Sigmoid colon (tissue), 3 donors: ENCODE measurements at regions not wholly inside any gene's neighbourhood (a gene's known extent, or its start where the extent isn't known, plus 50 kb on each side); places are given as distances from the start of the nearest gene placed in this dataset.

Source experiments
- POLR2A ChIP-seq, 2 donors: fragments of 450-650 bp; IDR thresholded peaks; one replicate each; pipeline ENCODE4 v1.6.1; 2016; ENCODE audit warnings: antibody characterized with exemption in 2 of 2, mild to moderate bottlenecking in 2 of 2, moderate library complexity in 2 of 2
- TF ChIP-seq, protein P1 (sequence below), 4 experiments: fragments of 450-650 bp in 3 of 4; fragments of 200-600 bp in 1 of 4; IDR thresholded peaks; one replicate each; pipeline ENCODE4 v1.5.1; 2016 to 2019; ENCODE audit warnings: antibody characterized with exemption in 4 of 4, mild to moderate bottlenecking in 3 of 4, moderate library complexity in 2 of 4

DNA sequence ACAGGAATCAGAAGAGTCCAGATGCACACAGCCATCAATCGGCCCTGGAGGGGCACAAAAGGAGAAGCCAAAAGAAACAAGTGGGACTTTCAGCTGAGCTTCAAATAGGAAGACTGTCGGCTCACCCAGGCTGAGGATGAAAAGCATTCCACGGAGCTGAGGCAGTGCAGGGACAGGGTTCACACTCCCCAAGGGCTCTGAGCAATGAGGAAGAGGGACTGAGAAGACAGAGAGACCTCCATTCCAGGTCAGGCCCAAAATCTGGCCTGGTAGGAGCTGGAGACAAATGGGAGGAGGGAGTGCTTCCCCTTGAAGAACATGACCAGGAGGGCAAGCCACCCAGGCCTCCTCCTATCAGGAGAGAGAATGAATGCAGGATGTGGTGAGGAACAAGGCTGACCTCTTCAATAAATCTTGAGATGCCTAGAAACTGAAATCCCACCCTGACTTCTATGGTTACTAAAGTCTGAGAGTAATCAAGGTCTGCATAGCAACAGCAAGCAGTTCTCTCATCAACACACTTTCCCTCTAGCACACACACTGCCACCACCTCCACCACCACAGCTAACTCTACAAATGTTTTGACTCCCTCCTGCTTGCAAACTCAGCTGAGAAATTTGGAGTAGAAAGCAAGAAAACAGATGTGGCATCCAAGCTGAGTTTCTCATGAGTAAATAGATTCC lies 434.4 kb downstream of the TNS1 start:
- TF ChIP-seq, protein P1, sequence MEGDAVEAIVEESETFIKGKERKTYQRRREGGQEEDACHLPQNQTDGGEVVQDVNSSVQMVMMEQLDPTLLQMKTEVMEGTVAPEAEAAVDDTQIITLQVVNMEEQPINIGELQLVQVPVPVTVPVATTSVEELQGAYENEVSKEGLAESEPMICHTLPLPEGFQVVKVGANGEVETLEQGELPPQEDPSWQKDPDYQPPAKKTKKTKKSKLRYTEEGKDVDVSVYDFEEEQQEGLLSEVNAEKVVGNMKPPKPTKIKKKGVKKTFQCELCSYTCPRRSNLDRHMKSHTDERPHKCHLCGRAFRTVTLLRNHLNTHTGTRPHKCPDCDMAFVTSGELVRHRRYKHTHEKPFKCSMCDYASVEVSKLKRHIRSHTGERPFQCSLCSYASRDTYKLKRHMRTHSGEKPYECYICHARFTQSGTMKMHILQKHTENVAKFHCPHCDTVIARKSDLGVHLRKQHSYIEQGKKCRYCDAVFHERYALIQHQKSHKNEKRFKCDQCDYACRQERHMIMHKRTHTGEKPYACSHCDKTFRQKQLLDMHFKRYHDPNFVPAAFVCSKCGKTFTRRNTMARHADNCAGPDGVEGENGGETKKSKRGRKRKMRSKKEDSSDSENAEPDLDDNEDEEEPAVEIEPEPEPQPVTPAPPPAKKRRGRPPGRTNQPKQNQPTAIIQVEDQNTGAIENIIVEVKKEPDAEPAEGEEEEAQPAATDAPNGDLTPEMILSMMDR (IDR thresholded peaks at IDR 0.05), result no peak
- TF ChIP-seq POLR2A (IDR thresholded peaks at IDR 0.05), result no peak
